ENCODE measurements at regions not wholly inside any gene's neighbourhood (a gene's known extent, or its start where the extent isn't known, plus 50 kb on each side); places are given as distances from the start of the nearest gene placed in this dataset.

GRCh38 chr9:25570802-25571201 is 107.4 kb downstream of the TUSC1 start:
- 79% methylated on average over 6 of the region's 6 CpGs for WGBS (ENCODE audit: insufficient coverage)
- Histone ChIP-seq H3K9me3 (ENCODE audit: control extremely low read depth in 1 of 5, control insufficient read depth in 4 of 5, insufficient read depth in 2 of 5, low read depth in 1 of 5, low read length in 4 of 5) (no peaks in the 10 kb centered on the region), H3K27me3 (replicated peaks in 2 of 5; ENCODE audit: control insufficient read depth in 4 of 5, insufficient read depth in 5 of 5, low read length in 4 of 5) (no peaks in the 10 kb centered on the region), H3K4me3 (ENCODE audit: control insufficient read depth in 1 of 7, extremely low read depth in 1 of 7, insufficient read depth in 4 of 7, low read depth in 2 of 7, low read length in 6 of 7) (no peak overlapping the region), H3K27ac (ENCODE audit: insufficient read depth in 1 of 2, low read depth in 1 of 2, low read length in 2 of 2, poor library complexity in 1 of 2, severe bottlenecking in 2 of 2) (no peak overlapping the region), H3K4me1 (ENCODE audit: control extremely low read depth in 1 of 4, control insufficient read depth in 4 of 4, insufficient read depth in 4 of 4, low read length in 3 of 4) (no peaks in the 10 kb centered on the region), H3K36me3 (ENCODE audit: control insufficient read depth in 4 of 4, insufficient read depth in 4 of 4, low read length in 3 of 4) (no peaks in the 10 kb centered on the region)
- DNase-seq, result no peak
- ChIA-PET CTCF (no interaction called here), POLR2A (no interaction called here)

DNA sequence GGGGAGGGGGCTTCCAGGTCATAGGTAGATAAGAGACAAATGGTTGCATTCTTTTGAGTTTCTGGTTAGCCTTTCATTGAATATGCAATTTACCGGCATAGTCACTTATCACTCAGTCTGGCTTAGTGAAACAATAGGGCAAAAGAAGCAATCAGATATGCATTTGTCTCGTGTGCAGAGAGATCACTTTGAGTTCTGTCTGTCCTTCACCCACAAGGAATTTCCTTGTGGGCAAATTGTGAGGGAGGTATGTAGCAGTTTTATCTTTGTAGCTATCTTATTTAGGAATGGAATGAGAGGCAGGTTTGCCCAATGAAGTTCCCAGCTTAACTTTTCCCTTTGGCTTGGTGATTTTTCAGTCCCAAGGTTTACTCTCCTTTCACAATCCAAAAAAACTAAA is 116.1 kb downstream of the TUSC1 start:
- H3K27ac ChIP-seq (ENCODE audit: insufficient read depth in 1 of 2, low read depth in 1 of 2, low read length in 2 of 2, poor library complexity in 1 of 2, severe bottlenecking in 2 of 2), result no peak overlapping the region
- H3K27me3 ChIP-seq (replicated peaks in 2 of 5; ENCODE audit: control insufficient read depth in 4 of 5, insufficient read depth in 5 of 5, low read length in 4 of 5), result no peaks in the 10 kb centered on the region
- ChIA-PET CTCF (no interaction called here), POLR2A (no interaction called here)
- no peaks in the 10 kb centered on the region for H3K36me3 ChIP-seq (ENCODE audit: control insufficient read depth in 4 of 4, insufficient read depth in 4 of 4, low read length in 3 of 4)
- 100% methylated on average over 1 of the region's 2 CpGs for WGBS (ENCODE audit: insufficient coverage)
- no peaks in the 10 kb centered on the region for H3K4me1 ChIP-seq (ENCODE audit: control extremely low read depth in 1 of 4, control insufficient read depth in 4 of 4, insufficient read depth in 4 of 4, low read length in 3 of 4)
- H3K9me3 ChIP-seq (ENCODE audit: control extremely low read depth in 1 of 5, control insufficient read depth in 4 of 5, insufficient read depth in 2 of 5, low read depth in 1 of 5, low read length in 4 of 5), result no peaks in the 10 kb centered on the region
- no peak for DNase-seq
- H3K4me3 ChIP-seq (ENCODE audit: control insufficient read depth in 1 of 7, extremely low read depth in 1 of 7, insufficient read depth in 4 of 7, low read depth in 2 of 7, low read length in 6 of 7), result no peak overlapping the region

DNA sequence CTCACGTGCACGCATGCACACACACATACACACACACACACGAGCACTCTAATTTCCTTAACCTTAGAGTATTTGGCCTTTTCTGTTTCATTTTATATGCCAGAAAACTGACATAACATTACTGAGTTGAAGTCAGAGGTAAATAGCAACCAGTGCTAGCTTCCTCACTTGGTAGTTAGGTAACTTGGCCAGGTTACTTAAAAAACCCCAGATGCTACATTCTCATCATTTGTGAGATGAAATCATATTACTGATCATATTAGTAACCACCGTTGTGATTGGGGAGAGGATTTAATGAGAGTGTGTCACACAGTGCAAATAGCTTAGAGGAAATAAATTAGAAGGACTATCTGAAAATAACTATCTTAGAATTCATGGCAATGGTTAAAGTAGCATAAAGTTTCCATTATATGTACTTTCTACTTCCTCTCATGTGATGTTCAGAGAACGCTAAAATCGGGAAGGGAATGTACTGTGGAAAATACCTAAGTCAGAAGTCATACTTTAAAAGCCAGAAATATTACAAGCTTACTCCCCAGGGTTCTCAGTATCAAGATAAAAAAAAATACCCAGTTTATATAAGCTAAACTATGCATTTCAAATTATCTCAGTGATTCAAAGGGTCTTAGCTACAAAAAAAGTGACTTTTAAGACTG is 120.5 kb downstream of the TUSC1 start:
- Histone ChIP-seq H3K36me3 (ENCODE audit: control insufficient read depth in 4 of 4, insufficient read depth in 4 of 4, low read length in 3 of 4) (no peaks in the 10 kb centered on the region), H3K4me3 (ENCODE audit: control insufficient read depth in 1 of 7, extremely low read depth in 1 of 7, insufficient read depth in 4 of 7, low read depth in 2 of 7, low read length in 6 of 7) (no peak overlapping the region), H3K9me3 (ENCODE audit: control extremely low read depth in 1 of 5, control insufficient read depth in 4 of 5, insufficient read depth in 2 of 5, low read depth in 1 of 5, low read length in 4 of 5) (no peaks in the 10 kb centered on the region), H3K4me1 (ENCODE audit: control extremely low read depth in 1 of 4, control insufficient read depth in 4 of 4, insufficient read depth in 4 of 4, low read length in 3 of 4) (no peaks in the 10 kb centered on the region), H3K27me3 (replicated peaks in 2 of 5; ENCODE audit: control insufficient read depth in 4 of 5, insufficient read depth in 5 of 5, low read length in 4 of 5) (no peaks in the 10 kb centered on the region), H3K27ac (ENCODE audit: insufficient read depth in 1 of 2, low read depth in 1 of 2, low read length in 2 of 2, poor library complexity in 1 of 2, severe bottlenecking in 2 of 2) (no peak overlapping the region)
- 0% methylated on average over 1 of the region's 6 CpGs for WGBS (ENCODE audit: insufficient coverage)
- CTCF ChIA-PET, result no interaction called here
- DNase-seq, result no peak
- POLR2A ChIA-PET, result no interaction called here

DNA sequence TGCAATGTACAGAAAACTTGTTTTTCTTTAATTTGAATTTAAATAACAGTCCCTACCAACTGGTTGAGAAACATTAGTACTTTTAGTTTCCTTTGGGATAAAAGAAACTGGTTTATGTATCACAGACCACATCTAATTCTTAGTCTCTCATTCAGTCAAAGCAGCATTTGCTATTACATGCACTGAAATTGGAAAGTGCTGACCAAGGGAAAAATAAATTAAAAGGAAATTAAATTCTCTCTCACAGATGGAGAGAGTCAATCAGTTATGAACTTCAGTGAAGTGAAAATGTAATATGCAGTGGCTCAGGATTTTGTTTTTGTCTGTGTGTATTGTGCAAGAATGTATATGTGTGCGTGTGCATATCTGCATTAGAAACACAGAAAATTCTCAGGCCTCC is 121.7 kb downstream of the TUSC1 start:
- Histone ChIP-seq H3K4me3 (ENCODE audit: control insufficient read depth in 1 of 7, extremely low read depth in 1 of 7, insufficient read depth in 4 of 7, low read depth in 2 of 7, low read length in 6 of 7) (no peak overlapping the region), H3K27me3 (replicated peaks in 2 of 5; ENCODE audit: control insufficient read depth in 4 of 5, insufficient read depth in 5 of 5, low read length in 4 of 5) (no peaks in the 10 kb centered on the region), H3K4me1 (ENCODE audit: control extremely low read depth in 1 of 4, control insufficient read depth in 4 of 4, insufficient read depth in 4 of 4, low read length in 3 of 4) (no peaks in the 10 kb centered on the region), H3K9me3 (ENCODE audit: control extremely low read depth in 1 of 5, control insufficient read depth in 4 of 5, insufficient read depth in 2 of 5, low read depth in 1 of 5, low read length in 4 of 5) (no peaks in the 10 kb centered on the region), H3K36me3 (ENCODE audit: control insufficient read depth in 4 of 4, insufficient read depth in 4 of 4, low read length in 3 of 4) (no peaks in the 10 kb centered on the region), H3K27ac (ENCODE audit: insufficient read depth in 1 of 2, low read depth in 1 of 2, low read length in 2 of 2, poor library complexity in 1 of 2, severe bottlenecking in 2 of 2) (no peak overlapping the region)
- POLR2A ChIA-PET, result no interaction called here
- DNase-seq, result no peak
- CTCF ChIA-PET, result no interaction called here
- 92% methylated on average over 1 of the region's 1 CpG for WGBS (ENCODE audit: insufficient coverage)

DNA sequence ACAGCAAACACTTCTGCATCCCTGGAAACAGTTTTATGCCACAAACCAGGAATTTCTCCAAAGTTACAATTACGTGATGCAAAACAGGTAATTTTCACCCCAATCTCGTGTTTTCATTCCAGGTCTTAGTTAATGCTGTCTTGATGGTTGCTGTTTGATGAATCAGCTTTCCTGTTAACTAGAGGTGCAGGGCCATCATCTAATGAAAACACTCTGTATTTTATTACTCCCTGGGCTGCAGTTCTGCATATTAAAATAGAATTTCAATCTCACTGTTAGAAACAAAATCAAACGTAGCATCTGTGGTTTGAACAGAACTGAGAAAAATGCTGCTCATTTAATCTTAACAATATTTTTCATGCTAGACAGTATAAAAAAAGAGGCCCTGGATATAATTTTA is 129.4 kb downstream of the TUSC1 start:
- DNase-seq, result no peak
- Histone ChIP-seq H3K9me3 (ENCODE audit: control extremely low read depth in 1 of 5, control insufficient read depth in 4 of 5, insufficient read depth in 2 of 5, low read depth in 1 of 5, low read length in 4 of 5) (no peaks in the 10 kb centered on the region), H3K4me3 (ENCODE audit: control insufficient read depth in 1 of 7, extremely low read depth in 1 of 7, insufficient read depth in 4 of 7, low read depth in 2 of 7, low read length in 6 of 7) (no peak overlapping the region), H3K27ac (ENCODE audit: insufficient read depth in 1 of 2, low read depth in 1 of 2, low read length in 2 of 2, poor library complexity in 1 of 2, severe bottlenecking in 2 of 2) (no peak overlapping the region), H3K4me1 (ENCODE audit: control extremely low read depth in 1 of 4, control insufficient read depth in 4 of 4, insufficient read depth in 4 of 4, low read length in 3 of 4) (no peaks in the 10 kb centered on the region), H3K27me3 (replicated peaks in 2 of 5; ENCODE audit: control insufficient read depth in 4 of 5, insufficient read depth in 5 of 5, low read length in 4 of 5) (no peaks in the 10 kb centered on the region), H3K36me3 (ENCODE audit: control insufficient read depth in 4 of 4, insufficient read depth in 4 of 4, low read length in 3 of 4) (no peaks in the 10 kb centered on the region)
- POLR2A ChIA-PET, result no interaction called here
- CTCF ChIA-PET, result no interaction called here
- 100% methylated on average over 1 of the region's 3 CpGs for WGBS (ENCODE audit: insufficient coverage)

- Histone ChIP-seq H3K4me1 (ENCODE audit: control extremely low read depth in 1 of 4, control insufficient read depth in 4 of 4, insufficient read depth in 4 of 4, low read length in 3 of 4) (no peaks in the 10 kb centered on the region), H3K9me3 (ENCODE audit: control extremely low read depth in 1 of 5, control insufficient read depth in 4 of 5, insufficient read depth in 2 of 5, low read depth in 1 of 5, low read length in 4 of 5) (no peaks in the 10 kb centered on the region), H3K4me3 (ENCODE audit: control insufficient read depth in 1 of 7, extremely low read depth in 1 of 7, insufficient read depth in 4 of 7, low read depth in 2 of 7, low read length in 6 of 7) (no peak overlapping the region), H3K27me3 (replicated peaks in 2 of 5; ENCODE audit: control insufficient read depth in 4 of 5, insufficient read depth in 5 of 5, low read length in 4 of 5) (no peaks in the 10 kb centered on the region), H3K36me3 (ENCODE audit: control insufficient read depth in 4 of 4, insufficient read depth in 4 of 4, low read length in 3 of 4) (no peaks in the 10 kb centered on the region), H3K27ac (ENCODE audit: insufficient read depth in 1 of 2, low read depth in 1 of 2, low read length in 2 of 2, poor library complexity in 1 of 2, severe bottlenecking in 2 of 2) (no peak overlapping the region)
- POLR2A ChIA-PET, result no interaction called here
- CTCF ChIA-PET, result no interaction called here
- WGBS (ENCODE audit: insufficient coverage), result 93% methylated on average over 5 of the region's 7 CpGs
- DNase-seq, result no peak
Measured at GRCh38 chr9:25543806-25544205, 134.4 kb downstream of the TUSC1 start.

DNA sequence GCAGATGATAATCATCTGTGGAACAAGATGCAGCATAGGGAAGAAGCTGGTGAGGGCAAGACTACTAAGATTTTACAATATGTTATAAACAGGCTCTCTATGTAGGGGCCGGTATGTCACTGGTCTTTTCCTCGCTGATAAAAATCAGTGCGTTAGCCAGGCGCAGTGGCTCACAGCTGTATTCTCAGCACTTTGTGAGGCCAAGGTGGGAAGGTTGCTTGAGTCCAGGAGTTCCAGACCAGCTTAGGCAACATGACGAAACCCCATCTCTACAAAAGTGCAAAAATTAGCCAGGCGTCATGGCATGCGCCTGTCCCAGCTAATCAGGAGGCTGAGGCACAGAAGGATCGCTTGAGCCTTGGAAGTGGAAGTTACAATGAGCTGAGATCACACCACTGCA is 135.9 kb downstream of the TUSC1 start:
- Histone ChIP-seq H3K27ac (ENCODE audit: insufficient read depth in 1 of 2, low read depth in 1 of 2, low read length in 2 of 2, poor library complexity in 1 of 2, severe bottlenecking in 2 of 2) (no peak overlapping the region), H3K4me1 (ENCODE audit: control extremely low read depth in 1 of 4, control insufficient read depth in 4 of 4, insufficient read depth in 4 of 4, low read length in 3 of 4) (no peaks in the 10 kb centered on the region), H3K4me3 (ENCODE audit: control insufficient read depth in 1 of 7, extremely low read depth in 1 of 7, insufficient read depth in 4 of 7, low read depth in 2 of 7, low read length in 6 of 7) (no peak overlapping the region), H3K27me3 (replicated peaks in 2 of 5; ENCODE audit: control insufficient read depth in 4 of 5, insufficient read depth in 5 of 5, low read length in 4 of 5) (no peaks in the 10 kb centered on the region), H3K9me3 (ENCODE audit: control extremely low read depth in 1 of 5, control insufficient read depth in 4 of 5, insufficient read depth in 2 of 5, low read depth in 1 of 5, low read length in 4 of 5) (no peaks in the 10 kb centered on the region), H3K36me3 (ENCODE audit: control insufficient read depth in 4 of 4, insufficient read depth in 4 of 4, low read length in 3 of 4) (no peaks in the 10 kb centered on the region)
- DNase-seq, result no peak
- WGBS (ENCODE audit: insufficient coverage), result 89% methylated on average over 7 of the region's 8 CpGs
- ChIA-PET POLR2A (no interaction called here), CTCF (no interaction called here)

All from common myeloid progenitor, CD34-positive (primary cell).